ENCODE measurements at regions not wholly inside any gene's neighbourhood (a gene's known extent, or its start where the extent isn't known, plus 50 kb on each side); places are given as distances from the start of the nearest gene placed in this dataset.

- Histone ChIP-seq H3K4me1 (ENCODE audit: control insufficient read depth, extremely low read depth, insufficient read depth, low read length) (no peaks in the 10 kb centered on the region), H3K9ac (ENCODE audit: control insufficient read depth, extremely low read depth, insufficient read depth, low read length) (no peak overlapping the region), H3K79me2 (ENCODE audit: control insufficient read depth, insufficient read depth, low read length) (no peaks in the 10 kb centered on the region), H3K4me2 (ENCODE audit: control insufficient read depth, extremely low read depth, insufficient read depth, low read depth, low read length) (no peak overlapping the region), H2AFZ (ENCODE audit: control insufficient read depth, low read length) (no peak overlapping the region), H3K27ac (ENCODE audit: control insufficient read depth, insufficient read depth, low read length) (no peak overlapping the region), H3K4me3 (ENCODE audit: control insufficient read depth in 2 of 3, extremely low read depth in 1 of 3, insufficient read depth in 2 of 3, low read depth in 1 of 3, low read length in 3 of 3) (no peak overlapping the region), H4K20me1 (ENCODE audit: control insufficient read depth, extremely low read depth, insufficient read depth, low read length) (no peaks in the 10 kb centered on the region), H3K9me3 (ENCODE audit: control insufficient read depth, low read depth, low read length) (no peaks in the 10 kb centered on the region), H3K36me3 (ENCODE audit: control insufficient read depth in 2 of 2, extremely low read depth in 1 of 2, insufficient read depth in 2 of 2, low read length in 2 of 2) (no peaks in the 10 kb centered on the region), H3K9me1 (ENCODE audit: control insufficient read depth, extremely low read depth, insufficient read depth, low read length) (no peaks in the 10 kb centered on the region), H3K27me3 (ENCODE audit: control insufficient read depth, extremely low read depth, insufficient read depth, low read length) (no peaks in the 10 kb centered on the region)
- DNase-seq (ENCODE audit: low read depth, low spot score) (no peak), FAIRE-seq (no peak)
- TF ChIP-seq EZH2 (IDR thresholded peaks at IDR 0.05; ENCODE audit: low read length) = no peak
- TF ChIP-seq CTCF (optimal IDR thresholded peaks at IDR 0.05 in 1 of 3, IDR thresholded peaks at IDR 0.05 in 1 of 3, conservative IDR thresholded peaks at IDR 0.05 in 1 of 3; ENCODE audit: extremely low read depth in 1 of 3, insufficient read depth in 2 of 3, low read length in 3 of 3) = no peak
- dilution Hi-C loops (cut with MboI; ENCODE audit: extremely low pct_ligation_motif_present, low sequenced_read_pairs) = no loop called here
These were observed 371.4 kb downstream of the NR2F2 start for GRCh38 chr15:96701877-96702276.

- Histone ChIP-seq H3K4me3 (ENCODE audit: control insufficient read depth in 2 of 3, extremely low read depth in 1 of 3, insufficient read depth in 2 of 3, low read depth in 1 of 3, low read length in 3 of 3) (no peak overlapping the region), H3K27ac (ENCODE audit: control insufficient read depth, insufficient read depth, low read length) (no peak overlapping the region), H3K4me2 (ENCODE audit: control insufficient read depth, extremely low read depth, insufficient read depth, low read depth, low read length) (no peak overlapping the region), H4K20me1 (ENCODE audit: control insufficient read depth, extremely low read depth, insufficient read depth, low read length) (no peaks in the 10 kb centered on the region), H3K36me3 (ENCODE audit: control insufficient read depth in 2 of 2, extremely low read depth in 1 of 2, insufficient read depth in 2 of 2, low read length in 2 of 2) (no peaks in the 10 kb centered on the region), H2AFZ (ENCODE audit: control insufficient read depth, low read length) (no peak overlapping the region), H3K79me2 (ENCODE audit: control insufficient read depth, insufficient read depth, low read length) (no peaks in the 10 kb centered on the region), H3K9me1 (ENCODE audit: control insufficient read depth, extremely low read depth, insufficient read depth, low read length) (no peaks in the 10 kb centered on the region), H3K27me3 (ENCODE audit: control insufficient read depth, extremely low read depth, insufficient read depth, low read length) (no peaks in the 10 kb centered on the region), H3K9me3 (ENCODE audit: control insufficient read depth, low read depth, low read length) (no peaks in the 10 kb centered on the region), H3K4me1 (ENCODE audit: control insufficient read depth, extremely low read depth, insufficient read depth, low read length) (no peaks in the 10 kb centered on the region), H3K9ac (ENCODE audit: control insufficient read depth, extremely low read depth, insufficient read depth, low read length) (no peak overlapping the region)
- no peak for DNase-seq (ENCODE audit: low read depth, low spot score)
- dilution Hi-C loops (cut with MboI; ENCODE audit: extremely low pct_ligation_motif_present, low sequenced_read_pairs) = no loop called here
- no peak for FAIRE-seq
- TF ChIP-seq EZH2 (IDR thresholded peaks at IDR 0.05; ENCODE audit: low read length) (no peak), CTCF (optimal IDR thresholded peaks at IDR 0.05 in 1 of 3, IDR thresholded peaks at IDR 0.05 in 1 of 3, conservative IDR thresholded peaks at IDR 0.05 in 1 of 3; ENCODE audit: extremely low read depth in 1 of 3, insufficient read depth in 2 of 3, low read length in 3 of 3) (no peak)
These were observed 372.1 kb downstream of the NR2F2 start for GRCh38 chr15:96702589-96702988.
